ENCODE measurements at regions not wholly inside any gene's neighbourhood (a gene's known extent, or its start where the extent isn't known, plus 50 kb on each side); places are given as distances from the start of the nearest gene placed in this dataset.
"Not testable (repeated sequence)": the region's sequence is repeated elsewhere in the genome, so short reads cannot be mapped to it uniquely, and the experiment has no call there.

DNA sequence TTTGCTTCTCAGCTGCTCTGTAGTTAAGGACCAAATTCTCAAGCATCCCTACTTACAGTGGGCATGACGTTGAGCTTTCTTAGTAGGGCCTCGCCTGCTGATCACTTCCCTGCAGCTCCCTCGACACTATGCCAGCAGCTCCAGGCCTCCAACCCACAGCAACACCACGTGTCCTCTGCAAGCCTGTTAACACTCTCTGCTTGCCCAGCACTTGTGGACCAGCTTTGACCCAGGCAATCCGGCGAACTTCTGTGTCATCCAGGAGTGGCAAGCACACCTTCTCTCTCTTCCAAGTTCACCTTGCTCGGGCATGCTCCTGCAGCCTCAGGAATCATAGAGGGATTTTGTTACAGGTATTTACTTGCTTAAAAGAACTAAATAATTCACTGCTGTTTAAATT, 138.6 kb upstream of the FHL2 start:
- H3K27me3 ChIP-seq = no peaks in the 10 kb centered on the region
- no peaks in the 10 kb centered on the region for H3K36me3 ChIP-seq
- no peak overlapping the region for H3K4me3 ChIP-seq
- H3K4me1 ChIP-seq = no peaks in the 10 kb centered on the region
- DNase-seq (ENCODE audit: low spot score in 2 of 2) = no peak
- TF ChIP-seq, protein P1, sequence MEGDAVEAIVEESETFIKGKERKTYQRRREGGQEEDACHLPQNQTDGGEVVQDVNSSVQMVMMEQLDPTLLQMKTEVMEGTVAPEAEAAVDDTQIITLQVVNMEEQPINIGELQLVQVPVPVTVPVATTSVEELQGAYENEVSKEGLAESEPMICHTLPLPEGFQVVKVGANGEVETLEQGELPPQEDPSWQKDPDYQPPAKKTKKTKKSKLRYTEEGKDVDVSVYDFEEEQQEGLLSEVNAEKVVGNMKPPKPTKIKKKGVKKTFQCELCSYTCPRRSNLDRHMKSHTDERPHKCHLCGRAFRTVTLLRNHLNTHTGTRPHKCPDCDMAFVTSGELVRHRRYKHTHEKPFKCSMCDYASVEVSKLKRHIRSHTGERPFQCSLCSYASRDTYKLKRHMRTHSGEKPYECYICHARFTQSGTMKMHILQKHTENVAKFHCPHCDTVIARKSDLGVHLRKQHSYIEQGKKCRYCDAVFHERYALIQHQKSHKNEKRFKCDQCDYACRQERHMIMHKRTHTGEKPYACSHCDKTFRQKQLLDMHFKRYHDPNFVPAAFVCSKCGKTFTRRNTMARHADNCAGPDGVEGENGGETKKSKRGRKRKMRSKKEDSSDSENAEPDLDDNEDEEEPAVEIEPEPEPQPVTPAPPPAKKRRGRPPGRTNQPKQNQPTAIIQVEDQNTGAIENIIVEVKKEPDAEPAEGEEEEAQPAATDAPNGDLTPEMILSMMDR (IDR thresholded peaks at IDR 0.05) = no peak
- H3K27ac ChIP-seq = no peak overlapping the region
- H3K9me3 ChIP-seq = no peaks in the 10 kb centered on the region
- intact Hi-C loops (cut with DNase I) = no loop called here

DNA sequence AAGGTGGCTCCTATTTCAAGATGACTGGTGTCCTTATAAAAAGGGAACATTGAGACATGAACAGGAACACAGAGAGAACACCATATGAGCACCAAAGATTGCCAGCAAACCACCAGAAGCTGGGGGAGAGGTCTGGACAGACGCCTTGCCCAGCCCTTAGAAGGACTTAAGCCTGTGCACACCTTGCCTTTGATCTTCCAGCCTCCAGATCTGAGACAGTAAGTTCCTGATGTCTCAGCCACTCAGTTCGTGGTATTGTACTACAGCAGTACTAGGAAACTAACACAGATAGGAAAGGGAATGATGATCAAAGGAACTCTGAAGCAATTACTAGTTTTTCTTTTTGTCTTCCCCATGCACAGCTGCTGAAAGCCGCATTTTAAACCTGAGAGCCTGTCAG, 137.3 kb upstream of the FHL2 start:
- Histone ChIP-seq H3K27ac (no peak overlapping the region), H3K4me3 (no peak overlapping the region), H3K4me1 (no peaks in the 10 kb centered on the region), H3K27me3 (no peaks in the 10 kb centered on the region), H3K9me3 (no peaks in the 10 kb centered on the region), H3K36me3 (no peaks in the 10 kb centered on the region)
- intact Hi-C loops (cut with DNase I) = no loop called here
- TF ChIP-seq, protein P1 (IDR thresholded peaks at IDR 0.05) = no peak
- no peak for DNase-seq (ENCODE audit: low spot score in 2 of 2)

DNA sequence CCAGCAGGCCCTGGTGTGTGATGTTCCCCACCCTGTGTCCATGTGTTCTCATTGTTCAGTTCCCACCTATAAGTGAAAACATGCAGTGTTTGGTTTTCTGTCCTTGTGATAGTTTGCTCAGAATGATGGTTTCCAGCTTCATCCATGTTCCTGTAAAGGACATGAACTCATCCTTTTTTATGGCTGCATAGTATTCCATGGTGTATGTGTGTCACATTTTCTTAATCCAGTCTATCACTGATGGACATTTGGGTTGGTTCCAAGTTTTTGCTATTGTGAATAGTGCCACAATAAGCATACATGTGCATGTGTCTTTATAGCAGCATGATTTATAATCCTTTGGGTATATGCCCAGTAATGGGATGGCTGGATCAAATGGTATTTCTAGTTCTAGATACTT, 130.4 kb upstream of the FHL2 start:
- intact Hi-C loops (cut with DNase I); H3K4me1 ChIP-seq; H3K9me3 ChIP-seq; H3K4me3 ChIP-seq; H3K27ac ChIP-seq; DNase-seq (ENCODE audit: low spot score in 2 of 2); H3K36me3 ChIP-seq; H3K27me3 ChIP-seq: not testable (repeated sequence)

DNA sequence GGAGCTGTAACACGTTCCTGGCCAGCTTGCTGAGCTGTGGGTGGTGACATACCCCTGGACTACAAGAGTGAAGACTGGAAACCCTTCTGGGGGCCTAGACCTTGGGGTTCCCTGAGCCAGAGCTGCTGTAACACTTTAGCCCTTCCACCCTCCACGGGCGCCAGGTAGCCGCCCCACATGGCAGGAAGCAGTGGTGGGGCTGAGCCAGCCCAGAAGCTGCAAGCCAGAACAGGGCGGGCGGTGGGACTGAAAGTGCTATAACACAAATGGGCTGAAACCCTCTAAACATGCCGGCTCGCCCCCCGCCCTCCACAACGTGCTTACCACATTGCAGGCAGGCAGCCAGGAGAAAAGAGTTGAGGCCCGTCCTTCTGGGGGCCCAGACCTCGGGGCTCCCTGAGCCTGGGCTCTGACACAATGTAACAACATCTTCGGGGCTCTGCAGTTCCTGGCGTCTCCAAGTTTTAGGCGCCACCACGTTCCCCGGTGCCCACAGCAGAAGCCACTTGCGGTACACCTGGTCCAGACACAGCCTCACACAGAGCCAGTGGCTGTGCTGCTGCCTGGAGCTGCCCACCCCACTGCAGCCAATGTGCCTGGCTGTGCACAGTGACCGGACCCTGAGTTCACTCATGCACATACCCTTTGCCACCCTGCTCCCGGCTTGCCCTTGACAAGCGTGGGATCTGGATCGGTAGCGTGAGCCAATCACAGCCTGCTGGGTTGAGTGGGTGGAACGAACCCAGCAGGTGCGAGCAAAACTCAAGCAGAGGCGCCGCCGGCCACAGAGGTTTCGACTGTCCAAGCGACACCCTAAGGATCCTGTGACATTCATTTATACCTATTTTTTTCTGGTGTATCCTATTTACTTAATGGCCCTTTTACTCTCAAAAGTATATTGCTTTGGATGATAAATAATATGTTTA, 127.4 kb upstream of the FHL2 start:
- intact Hi-C loops (cut with DNase I) = no loop called here

DNA sequence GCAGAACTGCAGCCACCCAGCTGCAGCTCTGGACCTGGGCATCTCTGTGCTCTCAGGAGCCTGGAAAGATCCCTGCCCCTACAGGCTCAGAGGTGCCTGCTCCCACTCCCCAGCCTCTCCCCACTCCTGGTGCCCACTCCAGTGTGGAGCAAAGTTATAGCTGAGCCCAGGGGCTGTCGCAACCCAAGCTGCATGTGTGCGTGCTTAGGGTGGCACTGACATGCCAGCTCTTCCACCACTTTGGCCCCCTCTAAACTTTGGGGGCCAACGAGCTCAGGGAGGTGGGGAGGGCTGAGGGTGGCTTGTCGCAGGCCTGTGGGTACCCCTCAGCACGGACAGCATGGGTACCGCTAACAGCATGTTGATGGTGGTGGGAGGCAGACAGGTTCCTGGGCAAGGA, 126.3 kb upstream of the FHL2 start:
- Histone ChIP-seq H3K4me3 (no peak overlapping the region), H3K9me3 (peaks cover 0 to 3% of the 10 kb centered on the region in 2 donors), H3K36me3 (no peaks in the 10 kb centered on the region), H3K27ac (no peak overlapping the region), H3K4me1 (no peaks in the 10 kb centered on the region), H3K27me3 (no peaks in the 10 kb centered on the region)
- TF ChIP-seq, protein P1 (IDR thresholded peaks at IDR 0.05) = no peak
- intact Hi-C loops (cut with DNase I) = no loop called here
- no peak for DNase-seq (ENCODE audit: low spot score in 2 of 2)

More for the DNA sequence above, 127.4 kb upstream of the FHL2 start:
- H3K4me1 ChIP-seq = no peaks in the 10 kb centered on the region
- TF ChIP-seq, protein P1 (IDR thresholded peaks at IDR 0.05) = no peak
- no peak for DNase-seq (ENCODE audit: low spot score in 2 of 2)
- no peak overlapping the region for H3K4me3 ChIP-seq
- H3K27ac ChIP-seq = no peak overlapping the region
- peaks cover 0 to 3% of the 10 kb centered on the region in 2 donors for H3K9me3 ChIP-seq
- no peaks in the 10 kb centered on the region for H3K36me3 ChIP-seq
- H3K27me3 ChIP-seq = no peaks in the 10 kb centered on the region

DNA sequence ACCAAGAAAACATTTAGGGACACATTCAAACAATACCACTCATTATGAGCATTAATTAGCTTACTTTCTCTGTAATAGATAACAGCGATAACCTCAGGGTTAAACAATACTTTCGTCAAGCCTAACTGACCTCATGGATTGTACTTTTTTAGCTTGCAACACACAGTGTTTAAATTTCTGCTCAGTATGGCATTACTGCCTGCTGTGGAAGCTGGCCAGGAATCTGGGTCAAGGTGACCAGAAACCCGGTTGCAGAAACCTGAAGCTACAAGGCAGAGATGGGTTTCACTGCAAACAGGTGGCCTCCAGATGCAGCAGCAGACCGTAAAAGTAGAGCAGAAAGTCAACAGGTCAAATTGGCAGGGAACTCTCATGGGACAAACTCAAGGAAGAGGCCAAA, 123.8 kb upstream of the FHL2 start:
- no peak for DNase-seq (ENCODE audit: low spot score in 2 of 2)
- Histone ChIP-seq H3K27me3 (no peaks in the 10 kb centered on the region), H3K4me1 (no peaks in the 10 kb centered on the region), H3K9me3 (no peaks in the 10 kb centered on the region), H3K36me3 (no peaks in the 10 kb centered on the region), H3K27ac (no peak overlapping the region), H3K4me3 (no peak overlapping the region)
- TF ChIP-seq, protein P1 (IDR thresholded peaks at IDR 0.05) = no peak
- intact Hi-C loops (cut with DNase I) = no loop called here

All from ascending aorta (tissue), 2 donors.